GM21423 (cell line): ENCODE measurements at regions not wholly inside any gene's neighbourhood (a gene's known extent, or its start where the extent isn't known, plus 50 kb on each side); places are given as distances from the start of the nearest gene placed in this dataset.
"Not testable (repeated sequence)": the region's sequence is repeated elsewhere in the genome, so short reads cannot be mapped to it uniquely, and the experiment has no call there.

Experiments used
- ATAC-seq: cut with Tn5 transposase; IDR thresholded peaks from one replicate; pipeline ENCODE4 v1.9.1; 2021; ENCODE audit warnings: mild to moderate bottlenecking, moderate library complexity; ENCODE audit not compliant: unreplicated experiment

- no peak for ATAC-seq
Observed at GRCh38 chr9:82431121-82431520, 442.5 kb downstream of the SPATA31D1 start.

- not testable (repeated sequence) for ATAC-seq
Observed at GRCh38 chr9:82433290-82433931, 444.8 kb downstream of the SPATA31D1 start.

GRCh38 chr9:82436475-82436874 is 447.9 kb downstream of the SPATA31D1 start:
- ATAC-seq: no peak

GRCh38 chr9:82437183-82437582 is 448.6 kb downstream of the SPATA31D1 start:
- not testable (repeated sequence) for ATAC-seq

GRCh38 chr9:82438581-82438980 is 450.0 kb downstream of the SPATA31D1 start:
- ATAC-seq: no peak

- no peak for ATAC-seq
Observed at GRCh38 chr9:82443312-82443711, 454.7 kb downstream of the SPATA31D1 start.

- no peak for ATAC-seq
Observed at GRCh38 chr9:82445556-82445955, 457.0 kb downstream of the SPATA31D1 start.

- ATAC-seq: no peak
Observed at GRCh38 chr9:82447343-82447742, 458.8 kb downstream of the SPATA31D1 start.

GRCh38 chr9:82449986-82450385 is 461.4 kb downstream of the SPATA31D1 start:
- no peak for ATAC-seq

- no peak for ATAC-seq
Observed at GRCh38 chr9:82454509-82455190, 466.1 kb downstream of the SPATA31D1 start.

- no peak for ATAC-seq
Observed at GRCh38 chr9:82456642-82457041, 468.1 kb downstream of the SPATA31D1 start.

- no peak for ATAC-seq
Observed at GRCh38 chr9:82457298-82457697, 468.7 kb downstream of the SPATA31D1 start.

GRCh38 chr9:82457891-82458290 is 469.3 kb downstream of the SPATA31D1 start:
- no peak for ATAC-seq

GRCh38 chr9:82458296-82458695 is 469.7 kb downstream of the SPATA31D1 start:
- no peak for ATAC-seq

GRCh38 chr9:82466616-82467260 is 478.2 kb downstream of the SPATA31D1 start:
- ATAC-seq: no peak

- ATAC-seq: no peak
Observed at GRCh38 chr9:82467436-82467835, 478.9 kb downstream of the SPATA31D1 start.

- no peak for ATAC-seq
Observed at GRCh38 chr9:82474235-82474634, 485.7 kb downstream of the SPATA31D1 start.

- no peak for ATAC-seq
Observed at GRCh38 chr9:82475584-82476301, 487.2 kb downstream of the SPATA31D1 start.

GRCh38 chr9:82480921-82481320 is 492.3 kb downstream of the SPATA31D1 start:
- no peak for ATAC-seq

- ATAC-seq: no peak
Observed at GRCh38 chr9:82487935-82488312, 499.4 kb downstream of the SPATA31D1 start.
